HG03432 (cell line): ENCODE measurements at regions not wholly inside any gene's neighbourhood (a gene's known extent, or its start where the extent isn't known, plus 50 kb on each side); places are given as distances from the start of the nearest gene placed in this dataset.

Experiments
- ATAC-seq: cut with Tn5 transposase; IDR thresholded peaks from one replicate; pipeline ENCODE4 v1.9.1; 2021; ENCODE audit warnings: mild to moderate bottlenecking, moderate library complexity; ENCODE audit not compliant: unreplicated experiment

GRCh38 chr2:11988691-11989353, 242.4 kb downstream of the LPIN1 start:
- ATAC-seq: no peak

GRCh38 chr2:11989354-11989703, 242.9 kb downstream of the LPIN1 start:
- ATAC-seq: no peak

GRCh38 chr2:11990576-11990975, 244.1 kb downstream of the LPIN1 start:
- no peak for ATAC-seq

- ATAC-seq: no peak
Observed at GRCh38 chr2:11993749-11994148, 247.3 kb downstream of the LPIN1 start.

GRCh38 chr2:11995456-11995855, 249.0 kb downstream of the LPIN1 start:
- ATAC-seq: no peak

GRCh38 chr2:11996618-11997017, 250.2 kb downstream of the LPIN1 start:
- ATAC-seq: no peak

DNA sequence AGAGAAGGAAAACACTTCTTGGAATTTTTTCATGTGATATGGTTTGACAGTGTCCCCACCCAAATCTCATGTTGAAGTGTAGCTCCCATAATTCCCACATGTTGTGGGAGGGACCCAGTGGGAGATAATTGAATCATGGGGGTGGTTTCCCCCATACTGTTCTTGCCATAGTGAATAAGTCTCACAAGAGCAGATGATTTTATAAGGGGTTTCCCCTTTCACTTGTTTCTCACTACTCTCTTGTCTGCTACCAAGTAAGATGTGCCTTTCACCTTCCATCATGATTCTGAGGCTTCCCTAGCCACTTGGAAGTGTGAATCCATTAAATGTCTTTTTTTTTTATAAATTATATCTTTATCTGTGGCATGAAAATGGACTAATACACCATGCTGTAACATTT, 250.7 kb downstream of the LPIN1 start:
- ATAC-seq: no peak

- peak; percentile 79 for ATAC-seq
Observed at GRCh38 chr2:11998218-11998617, 251.8 kb downstream of the LPIN1 start.

GRCh38 chr2:11998626-11999378, 252.4 kb downstream of the LPIN1 start:
- peak; percentile 71 for ATAC-seq

DNA sequence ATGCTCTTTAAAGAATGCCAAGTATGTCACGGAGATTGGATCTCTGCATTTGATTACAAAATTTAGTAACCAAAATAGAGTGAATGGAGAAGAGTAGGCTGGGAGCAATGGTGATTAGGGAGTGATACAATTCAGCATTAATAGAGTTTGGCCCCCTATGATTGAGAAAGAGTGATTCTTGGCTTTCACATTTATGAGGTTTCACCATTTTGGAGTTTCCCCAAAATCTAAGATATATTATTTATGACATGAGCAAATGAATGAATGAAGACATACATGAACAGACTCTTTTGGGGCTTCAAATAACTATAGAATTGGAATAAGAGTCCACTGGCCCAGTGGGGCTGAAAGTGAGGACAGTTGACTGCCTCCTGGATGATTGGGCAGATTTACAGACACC, 255.2 kb downstream of the LPIN1 start:
- no peak for ATAC-seq

- no peak for ATAC-seq
Observed at GRCh38 chr2:12002215-12002614, 255.8 kb downstream of the LPIN1 start.

DNA sequence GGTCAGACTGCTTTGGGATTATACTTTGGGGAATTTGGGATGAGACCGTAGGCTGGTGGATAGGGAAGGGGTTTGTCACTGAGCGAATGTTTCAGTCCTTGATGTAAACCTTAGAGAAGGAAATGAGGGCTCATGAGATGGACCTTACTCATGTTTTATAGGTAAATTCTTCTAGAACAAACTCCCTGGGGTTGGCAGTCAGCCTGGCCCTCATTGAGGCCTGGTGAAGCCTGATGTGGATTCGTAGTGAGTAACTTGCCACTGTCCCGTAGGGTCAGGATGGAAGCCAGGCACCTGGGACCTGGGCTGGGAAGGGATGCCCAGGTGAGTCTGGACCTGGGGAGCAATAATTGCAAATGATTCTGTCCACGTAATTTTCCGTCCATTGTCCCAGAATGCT, 258.3 kb downstream of the LPIN1 start:
- ATAC-seq: no peak

GRCh38 chr2:12005886-12006681, 259.7 kb downstream of the LPIN1 start:
- peak; percentile 84 for ATAC-seq

DNA sequence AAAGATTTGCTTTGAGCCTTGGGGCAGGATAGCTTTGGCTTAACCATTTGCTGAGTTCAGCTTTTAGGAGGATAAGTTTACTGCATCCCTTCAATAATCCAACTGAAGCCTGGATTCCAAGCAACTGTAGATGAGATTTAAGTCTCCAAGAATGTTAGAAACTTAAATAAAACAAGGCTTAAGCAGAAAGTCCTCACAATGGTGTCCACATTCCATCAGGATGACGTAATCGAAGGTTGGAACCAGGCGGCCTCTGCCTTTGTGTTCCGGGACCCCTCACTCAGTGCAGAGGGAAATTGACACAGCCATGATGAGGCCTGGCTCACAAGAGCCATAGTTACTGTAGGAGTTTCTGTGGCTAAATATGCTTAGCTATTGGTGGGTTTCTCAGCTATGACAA, 260.4 kb downstream of the LPIN1 start:
- ATAC-seq: no peak

DNA sequence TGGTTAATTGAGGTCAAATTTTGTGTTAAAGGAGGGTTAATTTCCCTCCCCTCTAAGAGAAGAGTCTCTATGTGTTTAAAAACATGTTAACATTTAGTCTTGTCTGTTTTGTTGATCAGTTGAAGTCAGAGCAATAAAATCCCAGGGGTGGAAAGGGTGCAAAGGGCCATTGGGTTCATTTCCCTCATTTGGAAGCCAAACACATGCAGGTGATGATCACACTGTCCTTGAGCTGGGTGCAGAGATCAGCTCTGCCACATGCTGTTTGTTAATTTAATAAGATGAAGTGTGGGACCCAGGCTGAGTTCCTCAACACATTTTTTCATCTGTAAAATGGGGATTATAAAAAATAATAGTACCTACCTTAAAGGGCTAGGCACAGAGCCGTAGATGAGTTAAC, 260.9 kb downstream of the LPIN1 start:
- ATAC-seq: no peak

DNA sequence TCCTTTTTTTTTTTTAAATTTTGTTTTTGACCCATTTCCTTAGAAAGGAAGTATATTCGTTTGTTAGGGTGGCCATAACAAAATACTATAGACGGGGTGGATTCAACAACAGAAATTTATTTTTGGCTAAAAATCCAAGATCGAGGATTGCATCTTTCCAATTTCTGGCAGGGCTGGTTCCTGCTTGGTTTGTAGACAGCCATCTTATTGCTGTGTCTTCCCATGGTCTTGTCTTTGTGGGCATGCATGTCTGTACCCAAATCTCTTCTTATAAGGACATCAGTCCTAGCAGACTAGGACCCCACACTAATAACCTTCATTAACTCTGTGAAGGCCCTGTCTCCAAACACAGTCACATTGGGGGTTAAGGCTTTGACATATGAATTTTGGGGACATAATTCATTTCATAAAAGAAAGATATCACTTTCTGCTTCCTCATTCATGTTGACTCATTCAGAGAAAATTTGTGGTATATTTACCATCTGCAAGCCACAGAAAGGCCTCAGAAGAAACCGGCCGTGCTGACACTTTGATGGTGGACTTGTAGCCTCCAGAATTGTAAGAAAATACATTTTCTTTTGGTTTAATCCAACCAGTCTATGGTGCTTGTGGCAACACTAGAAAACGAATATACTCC, 262.1 kb downstream of the LPIN1 start:
- peak; percentile 80 for ATAC-seq

DNA sequence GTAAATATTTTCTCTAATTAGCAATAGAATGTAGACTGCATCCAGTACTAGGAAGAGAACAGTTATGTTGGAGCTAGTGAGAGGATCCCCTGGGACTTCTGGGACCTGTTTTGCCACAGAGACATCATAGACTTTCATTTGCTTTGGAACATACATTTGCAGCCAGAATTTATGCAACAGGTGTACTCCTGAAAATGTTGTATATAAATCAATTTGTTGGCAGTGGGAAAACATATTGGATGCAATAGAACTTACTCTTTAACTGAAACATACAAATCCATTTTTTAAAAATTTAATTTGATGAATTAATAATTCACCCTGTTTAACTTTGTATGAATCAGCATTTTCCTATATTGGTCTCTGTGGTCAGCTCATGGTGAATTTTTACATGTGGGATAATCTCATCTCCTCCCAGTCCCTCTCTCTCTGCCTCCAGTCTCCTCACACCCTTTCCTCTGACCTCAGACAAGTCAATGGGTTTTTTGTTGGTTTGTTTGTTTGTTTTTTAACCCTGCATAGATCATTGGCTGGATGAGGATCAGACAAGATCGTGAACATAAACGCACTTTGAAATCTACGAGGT, 263.0 kb downstream of the LPIN1 start:
- no peak for ATAC-seq

DNA sequence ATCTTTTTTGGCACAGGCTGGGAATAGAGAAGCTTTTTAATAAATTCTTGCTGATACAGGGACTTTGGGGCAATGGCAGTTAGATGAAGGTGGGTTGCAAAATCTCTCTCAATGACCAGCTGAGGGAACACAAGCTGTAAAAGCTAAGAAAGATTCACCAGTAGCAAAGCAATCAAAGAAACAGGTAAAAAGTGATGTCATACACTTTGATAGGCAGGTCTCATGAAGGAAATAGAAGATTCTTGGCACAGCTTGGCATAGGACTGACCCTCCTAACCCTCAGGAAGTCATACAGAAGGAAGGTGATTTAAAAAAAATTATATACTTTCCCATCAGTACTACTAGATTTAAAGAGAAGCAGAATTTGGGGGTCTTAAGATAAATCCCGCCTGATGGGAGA, 263.6 kb downstream of the LPIN1 start:
- no peak for ATAC-seq

GRCh38 chr2:12010779-12011178, 264.3 kb downstream of the LPIN1 start:
- ATAC-seq: no peak

GRCh38 chr2:12014088-12014960, 267.9 kb downstream of the LPIN1 start:
- no peak for ATAC-seq
